ENCODE measurements at regions not wholly inside any gene's neighbourhood (a gene's known extent, or its start where the extent isn't known, plus 50 kb on each side); places are given as distances from the start of the nearest gene placed in this dataset.

- peaks cover 0 to 18% (median 6%) of the 10 kb centered on the region in 5 donors for H3K9me3 Mint-ChIP-seq
- H3K27ac Mint-ChIP-seq = no peak overlapping the region
- no peaks in the 10 kb centered on the region for H3K36me3 Mint-ChIP-seq
- H3K9me3 ChIP-seq (ENCODE audit: low read length) = no peaks in the 10 kb centered on the region
- H3K4me1 Mint-ChIP-seq = no peaks in the 10 kb centered on the region
- no peak for DNase-seq
- H3K27ac ChIP-seq (ENCODE audit: low read depth, low read length) = no peak overlapping the region
- H3K27me3 Mint-ChIP-seq = no peaks in the 10 kb centered on the region
- no peak overlapping the region for H3K4me3 ChIP-seq (ENCODE audit: low read length)
- H3K36me3 ChIP-seq (ENCODE audit: insufficient read depth, low read length) = no peaks in the 10 kb centered on the region
- POLR2A ChIA-PET = no interaction called here
- no peaks in the 10 kb centered on the region for H3K4me1 ChIP-seq (ENCODE audit: insufficient read depth, low read length)
- CTCF ChIA-PET = no interaction called here
- no peak overlapping the region for H3K4me3 Mint-ChIP-seq
- H3K27me3 ChIP-seq (ENCODE audit: insufficient read depth, low read length, poor library complexity, severe bottlenecking) = no peaks in the 10 kb centered on the region
Observed at GRCh38 chr11:91866642-91867041, 358.0 kb upstream of the FAT3 start.

DNA sequence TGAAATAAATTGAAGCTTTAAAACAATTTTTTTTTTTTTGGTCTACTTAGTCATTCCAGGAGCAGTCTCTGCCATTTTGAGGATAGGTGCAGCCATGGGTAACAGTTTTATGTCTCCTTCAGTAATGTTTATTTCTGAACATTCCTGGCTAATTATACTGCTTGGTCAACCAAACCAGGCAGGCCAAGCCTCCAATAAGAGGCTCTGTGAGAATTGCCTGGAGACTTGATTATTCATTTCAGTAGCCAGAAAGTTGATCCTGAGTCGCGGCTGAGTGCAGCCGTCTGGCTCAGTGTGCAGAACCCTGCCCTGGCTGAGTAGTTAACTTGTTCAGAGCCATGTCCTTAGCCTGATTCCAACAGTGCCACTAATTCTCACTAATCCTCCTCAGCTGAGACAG lies 364.0 kb upstream of the FAT3 start:
- Histone ChIP-seq H3K4me1 (ENCODE audit: insufficient read depth, low read length) (no peaks in the 10 kb centered on the region), H3K36me3 (ENCODE audit: insufficient read depth, low read length) (no peaks in the 10 kb centered on the region), H3K27me3 (ENCODE audit: insufficient read depth, low read length, poor library complexity, severe bottlenecking) (no peaks in the 10 kb centered on the region), H3K9me3 (ENCODE audit: low read length) (no peaks in the 10 kb centered on the region), H3K4me3 (ENCODE audit: low read length) (no peak overlapping the region), H3K27ac (ENCODE audit: low read depth, low read length) (no peak overlapping the region)
- no peak overlapping the region for H3K4me3 Mint-ChIP-seq
- CTCF ChIA-PET = no interaction called here
- POLR2A ChIA-PET = no interaction called here
- no peaks in the 10 kb centered on the region for H3K27me3 Mint-ChIP-seq
- DNase-seq = no peak
- no peaks in the 10 kb centered on the region for H3K36me3 Mint-ChIP-seq
- H3K4me1 Mint-ChIP-seq = no peaks in the 10 kb centered on the region
- H3K9me3 Mint-ChIP-seq = peaks cover 4 to 20% (median 9%) of the 10 kb centered on the region in 5 donors
- no peak overlapping the region for H3K27ac Mint-ChIP-seq

- CTCF ChIA-PET = no interaction called here
- no peak overlapping the region for H3K27ac Mint-ChIP-seq
- no peaks in the 10 kb centered on the region for H3K27me3 Mint-ChIP-seq
Observed at GRCh38 chr11:91859666-91860065, 365.0 kb upstream of the FAT3 start.

GRCh38 chr11:91857179-91857578 lies 367.4 kb upstream of the FAT3 start:
- no peaks in the 10 kb centered on the region for H3K27me3 ChIP-seq (ENCODE audit: insufficient read depth, low read length, poor library complexity, severe bottlenecking)
- ChIA-PET CTCF (no interaction called here), POLR2A (no interaction called here)
- no peaks in the 10 kb centered on the region for H3K9me3 ChIP-seq (ENCODE audit: low read length)
- no peak for DNase-seq
- Mint-ChIP-seq H3K27me3 (no peaks in the 10 kb centered on the region), H3K9me3 (peaks cover 5 to 24% (median 11%) of the 10 kb centered on the region in 5 donors), H3K36me3 (no peaks in the 10 kb centered on the region), H3K27ac (no peak overlapping the region), H3K4me1 (no peaks in the 10 kb centered on the region), H3K4me3 (no peak overlapping the region)
- H3K36me3 ChIP-seq (ENCODE audit: insufficient read depth, low read length) = no peaks in the 10 kb centered on the region
- no peak overlapping the region for H3K27ac ChIP-seq (ENCODE audit: low read depth, low read length)
- no peaks in the 10 kb centered on the region for H3K4me1 ChIP-seq (ENCODE audit: insufficient read depth, low read length)
- H3K4me3 ChIP-seq (ENCODE audit: low read length) = no peak overlapping the region

More at GRCh38 chr11:91859666-91860065, 365.0 kb upstream of the FAT3 start:
- Mint-ChIP-seq H3K36me3 (no peaks in the 10 kb centered on the region), H3K4me1 (no peaks in the 10 kb centered on the region), H3K4me3 (no peak overlapping the region), H3K9me3 (peaks cover 4 to 23% (median 9%) of the 10 kb centered on the region in 5 donors)
- no peaks in the 10 kb centered on the region for H3K4me1 ChIP-seq (ENCODE audit: insufficient read depth, low read length)
- POLR2A ChIA-PET = no interaction called here
- H3K4me3 ChIP-seq (ENCODE audit: low read length) = no peak overlapping the region
- H3K27me3 ChIP-seq (ENCODE audit: insufficient read depth, low read length, poor library complexity, severe bottlenecking) = no peaks in the 10 kb centered on the region
- no peaks in the 10 kb centered on the region for H3K9me3 ChIP-seq (ENCODE audit: low read length)
- DNase-seq = no peak
- no peak overlapping the region for H3K27ac ChIP-seq (ENCODE audit: low read depth, low read length)
- H3K36me3 ChIP-seq (ENCODE audit: insufficient read depth, low read length) = no peaks in the 10 kb centered on the region

DNA sequence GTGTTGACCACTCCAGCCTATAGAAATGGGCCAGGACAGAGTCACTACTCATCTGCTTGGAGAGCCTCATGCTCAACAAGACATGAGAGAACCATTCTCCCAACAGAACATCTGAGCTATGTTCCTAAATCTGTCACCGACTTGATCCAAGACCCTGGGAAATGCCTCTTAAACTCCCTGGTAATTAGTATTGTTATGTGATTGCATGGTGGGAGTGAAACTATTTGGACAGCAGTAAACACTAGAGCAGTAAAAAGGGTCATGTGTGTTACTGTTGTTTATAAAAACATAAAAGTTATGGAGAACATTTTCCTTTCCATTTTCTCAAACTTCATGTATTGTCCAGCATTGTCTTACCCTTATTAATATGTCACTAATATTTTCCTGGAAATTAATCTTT lies 369.8 kb upstream of the FAT3 start:
- Mint-ChIP-seq H3K36me3 (no peaks in the 10 kb centered on the region), H3K4me1 (no peaks in the 10 kb centered on the region), H3K27me3 (peaks cover 0 to 2% of the 10 kb centered on the region in 2 donors), H3K4me3 (no peak overlapping the region), H3K9me3 (peaks cover 9 to 19% (median 14%) of the 10 kb centered on the region in 5 donors), H3K27ac (no peak overlapping the region)
- ChIA-PET POLR2A (no interaction called here), CTCF (no interaction called here)
- Histone ChIP-seq H3K27ac (ENCODE audit: low read depth, low read length) (no peak overlapping the region), H3K4me1 (ENCODE audit: insufficient read depth, low read length) (no peaks in the 10 kb centered on the region), H3K36me3 (ENCODE audit: insufficient read depth, low read length) (no peaks in the 10 kb centered on the region), H3K27me3 (ENCODE audit: insufficient read depth, low read length, poor library complexity, severe bottlenecking) (no peaks in the 10 kb centered on the region), H3K9me3 (ENCODE audit: low read length) (no peaks in the 10 kb centered on the region), H3K4me3 (ENCODE audit: low read length) (no peak overlapping the region)
- DNase-seq = no peak

- Histone ChIP-seq H3K4me1 (ENCODE audit: insufficient read depth, low read length) (no peaks in the 10 kb centered on the region), H3K27me3 (ENCODE audit: insufficient read depth, low read length, poor library complexity, severe bottlenecking) (no peaks in the 10 kb centered on the region), H3K4me3 (ENCODE audit: low read length) (no peak overlapping the region), H3K36me3 (ENCODE audit: insufficient read depth, low read length) (no peaks in the 10 kb centered on the region), H3K9me3 (ENCODE audit: low read length) (no peaks in the 10 kb centered on the region), H3K27ac (ENCODE audit: low read depth, low read length) (no peak overlapping the region)
- Mint-ChIP-seq H3K36me3 (no peaks in the 10 kb centered on the region), H3K4me3 (no peak overlapping the region), H3K9me3 (peaks cover 12 to 19% (median 16%) of the 10 kb centered on the region in 5 donors), H3K27ac (no peak overlapping the region), H3K4me1 (no peaks in the 10 kb centered on the region), H3K27me3 (peaks cover 0 to 2% of the 10 kb centered on the region in 2 donors)
- POLR2A ChIA-PET = no interaction called here
- DNase-seq = no peak
- CTCF ChIA-PET = no interaction called here
Observed at GRCh38 chr11:91854171-91854570, 370.4 kb upstream of the FAT3 start.

- Mint-ChIP-seq H3K9me3 (peaks cover 8 to 28% (median 12%) of the 10 kb centered on the region in 5 donors), H3K36me3 (no peaks in the 10 kb centered on the region), H3K4me1 (no peaks in the 10 kb centered on the region), H3K27me3 (peaks cover 0 to 3% of the 10 kb centered on the region in 2 donors), H3K27ac (no peak overlapping the region), H3K4me3 (no peak overlapping the region)
- H3K27ac ChIP-seq (ENCODE audit: low read depth, low read length) = no peak overlapping the region
- H3K4me3 ChIP-seq (ENCODE audit: low read length) = no peak overlapping the region
- ChIA-PET POLR2A (no interaction called here), CTCF (no interaction called here)
- no peak for DNase-seq
- H3K36me3 ChIP-seq (ENCODE audit: insufficient read depth, low read length) = no peaks in the 10 kb centered on the region
- no peaks in the 10 kb centered on the region for H3K9me3 ChIP-seq (ENCODE audit: low read length)
- H3K27me3 ChIP-seq (ENCODE audit: insufficient read depth, low read length, poor library complexity, severe bottlenecking) = no peaks in the 10 kb centered on the region
- no peaks in the 10 kb centered on the region for H3K4me1 ChIP-seq (ENCODE audit: insufficient read depth, low read length)
Observed at GRCh38 chr11:91851908-91852307, 372.7 kb upstream of the FAT3 start.

DNA sequence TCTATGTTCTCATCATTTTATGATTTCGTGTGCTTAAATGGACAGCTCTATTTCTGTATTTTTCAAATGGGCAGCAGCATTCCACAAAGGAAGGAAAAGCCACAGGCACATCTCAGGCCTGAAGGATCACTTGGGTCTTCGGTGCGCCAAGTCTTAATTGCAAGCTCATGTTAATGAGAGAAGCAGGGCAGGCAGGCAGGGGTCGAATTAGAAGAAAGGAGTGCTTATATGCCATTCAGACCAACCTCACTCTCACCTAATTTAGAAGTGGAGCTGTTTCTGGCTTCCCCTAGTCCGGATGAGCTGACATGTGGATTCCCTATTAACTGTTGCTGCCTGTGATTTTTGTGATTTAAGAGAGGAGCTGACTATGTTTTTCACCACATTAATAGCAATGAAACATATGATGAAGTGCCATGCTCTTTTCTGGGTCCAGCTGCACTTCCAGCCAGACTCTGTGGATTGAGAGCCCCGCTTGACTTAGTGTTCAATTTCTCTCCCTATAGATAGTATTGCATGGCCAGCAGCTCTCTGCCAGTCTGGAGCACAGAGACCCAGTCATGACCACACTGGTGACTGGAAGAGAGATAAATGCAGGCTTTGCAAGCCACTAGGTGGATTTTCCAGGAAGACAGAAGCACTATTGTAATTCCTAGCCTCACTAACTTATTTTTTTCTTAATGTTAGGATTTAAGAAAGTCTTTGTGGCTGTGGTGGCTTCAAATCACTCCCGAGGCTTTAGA lies 373.9 kb upstream of the FAT3 start:
- Mint-ChIP-seq H3K27me3 (peaks cover 0 to 3% of the 10 kb centered on the region in 2 donors), H3K4me1 (no peaks in the 10 kb centered on the region), H3K36me3 (no peaks in the 10 kb centered on the region), H3K4me3 (no peak overlapping the region), H3K27ac (no peak overlapping the region), H3K9me3 (peaks cover 8 to 24% (median 12%) of the 10 kb centered on the region in 5 donors)
- no peak overlapping the region for H3K27ac ChIP-seq (ENCODE audit: low read depth, low read length)
- no peaks in the 10 kb centered on the region for H3K36me3 ChIP-seq (ENCODE audit: insufficient read depth, low read length)
- POLR2A ChIA-PET = no interaction called here
- no peaks in the 10 kb centered on the region for H3K27me3 ChIP-seq (ENCODE audit: insufficient read depth, low read length, poor library complexity, severe bottlenecking)
- no peak for DNase-seq
- no peaks in the 10 kb centered on the region for H3K9me3 ChIP-seq (ENCODE audit: low read length)
- no peaks in the 10 kb centered on the region for H3K4me1 ChIP-seq (ENCODE audit: insufficient read depth, low read length)
- no peak overlapping the region for H3K4me3 ChIP-seq (ENCODE audit: low read length)
- CTCF ChIA-PET = no interaction called here

Measured in CD8-positive, alpha-beta memory T cell (primary cell).